Thymus (tissue), 11 donors: ENCODE measurements at regions not wholly inside any gene's neighbourhood (a gene's known extent, or its start where the extent isn't known, plus 50 kb on each side); places are given as distances from the start of the nearest gene placed in this dataset.

Experiments used
- DNase-seq, 9 donors: peaks; one replicate each; pipeline ENCODE4 v3.0.0-alpha.2; 2013; ENCODE audit warnings: low spot score in 9 of 9, low read depth in 6 of 9, missing footprints in 1 of 9
- H3K27ac ChIP-seq, 2 donors: one replicate each; pipeline ENCODE4 v1.5.1; 2013; ENCODE audit warnings: control low read depth in 1 of 2, low read depth in 1 of 2, low read length in 1 of 2, mild to moderate bottlenecking in 1 of 2, moderate library complexity in 1 of 2
- H3K27me3 ChIP-seq, 2 donors: one replicate each; pipeline ENCODE4 v1.5.1; 2013; ENCODE audit warnings: low read length in 1 of 2; ENCODE audit not compliant: control insufficient read depth in 2 of 2, insufficient read depth in 1 of 2
- H3K36me3 ChIP-seq, 2 donors: one replicate each; pipeline ENCODE4 v1.5.1; 2013; ENCODE audit warnings: low read length in 1 of 2, mild to moderate bottlenecking in 1 of 2, moderate library complexity in 1 of 2; ENCODE audit not compliant: control insufficient read depth in 2 of 2, insufficient read depth in 2 of 2
- H3K4me1 ChIP-seq, 2 donors: one replicate each; pipeline ENCODE4 v1.5.1; 2013; ENCODE audit warnings: low read length in 2 of 2; ENCODE audit not compliant: control insufficient read depth in 2 of 2, insufficient read depth in 2 of 2
- H3K4me3 ChIP-seq, 2 donors: one replicate each; pipeline ENCODE4 v1.5.1; 2013; ENCODE audit warnings: low read length in 2 of 2, control low read depth in 1 of 2, mild to moderate bottlenecking in 1 of 2
- H3K9me3 ChIP-seq, 2 donors: one replicate each; pipeline ENCODE4 v1.5.1; 2013; ENCODE audit warnings: low read length in 1 of 2, mild to moderate bottlenecking in 1 of 2; ENCODE audit not compliant: control insufficient read depth in 2 of 2, insufficient read depth in 1 of 2
- WGBS: extraction: QIAGEN DNeasy Blood & Tissue Kit; methylation state at CpG from one replicate; pipeline ENCODE4 v1.1.7; 2013; 5-methylcytosine and 5-hydroxymethylcytosine counted together
- donor health status: healthy.

- WGBS = 44% methylated on average over 3 of the region's 3 CpGs
- no peak for DNase-seq
- H3K4me1 ChIP-seq = no peaks in the 10 kb centered on the region
- H3K4me3 ChIP-seq = no peak overlapping the region
- no peaks in the 10 kb centered on the region for H3K27me3 ChIP-seq
- no peaks in the 10 kb centered on the region for H3K36me3 ChIP-seq
- H3K27ac ChIP-seq = no peak overlapping the region
- H3K9me3 ChIP-seq = no peaks in the 10 kb centered on the region
Observed at GRCh38 chr9:88197016-88197415, 58.7 kb upstream of the SPATA31C2 start.

DNA sequence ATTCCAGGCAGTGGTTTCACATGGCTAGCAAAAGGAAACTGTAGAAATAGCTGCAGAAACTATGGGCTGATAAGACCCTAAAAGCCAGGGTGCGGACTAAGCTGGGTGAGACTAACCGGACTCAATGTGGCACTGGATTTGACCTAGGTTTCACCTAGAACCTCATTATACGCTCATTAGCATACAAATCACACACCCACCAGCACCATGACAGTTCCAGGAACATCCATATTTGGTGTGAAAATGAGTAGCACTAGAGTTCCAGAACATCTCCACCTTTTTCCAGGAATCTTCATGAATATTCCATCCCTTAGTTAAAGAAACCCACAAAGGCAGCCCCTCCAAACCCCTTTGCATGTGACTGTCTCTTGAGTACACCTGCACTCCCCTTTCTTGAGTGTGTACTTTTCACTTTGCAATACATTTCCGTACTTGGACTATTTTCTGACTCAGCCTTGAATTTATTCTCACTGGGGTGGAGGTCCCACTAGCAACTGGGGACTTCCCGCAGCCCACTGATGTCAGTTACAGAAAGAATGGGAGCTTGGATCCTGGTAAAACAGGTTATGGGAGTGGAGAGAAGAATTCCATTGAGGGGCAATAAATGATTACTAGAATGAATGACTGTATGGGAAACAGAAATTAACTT lies 58.0 kb upstream of the SPATA31C2 start:
- no peak overlapping the region for H3K27ac ChIP-seq
- no peak overlapping the region for H3K4me3 ChIP-seq
- no peak for DNase-seq
- H3K9me3 ChIP-seq = no peaks in the 10 kb centered on the region
- H3K36me3 ChIP-seq = no peaks in the 10 kb centered on the region
- 95% methylated on average over 5 of the region's 5 CpGs for WGBS
- H3K27me3 ChIP-seq = no peaks in the 10 kb centered on the region
- H3K4me1 ChIP-seq = no peaks in the 10 kb centered on the region

DNA sequence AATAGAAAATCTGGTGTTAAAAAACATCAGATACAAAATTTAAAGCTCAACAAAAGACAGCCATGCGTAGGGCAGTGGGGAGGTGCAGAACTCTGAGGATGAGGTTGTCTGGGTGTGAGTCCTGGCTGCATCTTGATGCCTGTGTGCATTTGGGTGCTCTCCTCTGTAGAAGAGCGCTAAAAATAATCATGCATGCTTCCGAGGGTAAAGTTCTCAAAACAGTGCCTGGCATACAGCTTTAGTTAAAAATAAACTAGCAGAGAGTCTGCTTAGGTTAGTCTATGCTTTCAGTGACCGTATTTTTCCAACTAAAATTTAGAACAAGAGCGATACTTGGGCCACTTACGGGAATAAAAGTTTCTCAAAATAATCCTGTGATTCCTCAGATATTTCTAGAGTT lies 55.5 kb upstream of the SPATA31C2 start:
- Histone ChIP-seq H3K36me3 (no peaks in the 10 kb centered on the region), H3K9me3 (no peaks in the 10 kb centered on the region), H3K4me1 (no peaks in the 10 kb centered on the region), H3K27ac (no peak overlapping the region), H3K4me3 (no peak overlapping the region), H3K27me3 (no peaks in the 10 kb centered on the region)
- DNase-seq = no peak
- 92% methylated on average over 6 of the region's 6 CpGs for WGBS

DNA sequence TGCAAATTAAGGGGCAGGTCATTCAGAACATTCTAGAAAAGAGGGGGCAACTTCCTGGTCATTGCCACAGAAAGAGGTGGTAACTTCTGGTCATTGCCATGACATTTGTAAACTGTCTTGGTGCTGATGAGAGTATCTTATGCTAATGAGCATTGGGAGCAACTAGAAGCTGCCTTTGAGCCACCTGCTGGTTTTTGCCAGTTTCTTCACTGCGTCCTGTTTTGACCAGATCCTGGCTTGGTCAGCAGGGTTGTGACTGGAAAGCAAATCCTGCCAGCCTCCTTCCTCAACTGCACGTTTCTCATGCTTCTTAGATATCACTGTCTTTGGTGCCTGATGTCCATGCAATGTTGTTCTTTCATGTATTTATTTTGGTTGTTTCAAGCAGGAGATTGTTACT lies 53.2 kb upstream of the SPATA31C2 start:
- WGBS = 93% methylated on average over 2 of the region's 2 CpGs
- Histone ChIP-seq H3K27ac (no peak overlapping the region), H3K4me3 (no peak overlapping the region), H3K27me3 (no peaks in the 10 kb centered on the region), H3K4me1 (no peaks in the 10 kb centered on the region), H3K9me3 (no peaks in the 10 kb centered on the region), H3K36me3 (no peaks in the 10 kb centered on the region)
- no peak for DNase-seq

- Histone ChIP-seq H3K9me3 (no peaks in the 10 kb centered on the region), H3K4me3 (no peak overlapping the region), H3K4me1 (no peaks in the 10 kb centered on the region), H3K27ac (no peak overlapping the region), H3K27me3 (no peaks in the 10 kb centered on the region), H3K36me3 (no peaks in the 10 kb centered on the region)
- no peak for DNase-seq
- 96% methylated on average over 1 of the region's 1 CpG for WGBS
Observed at GRCh38 chr9:88189371-88189770, 51.1 kb upstream of the SPATA31C2 start.
